DLD1 (cell line): ENCODE measurements at regions not wholly inside any gene's neighbourhood (a gene's known extent, or its start where the extent isn't known, plus 50 kb on each side); places are given as distances from the start of the nearest gene placed in this dataset.

ENCODE experiments used
- in situ Hi-C: cut with HindIII; loops from 2 replicates; pipeline ENCODE4 v1.10.0; 2017; ENCODE audit warnings: low sequenced_read_pairs

DNA sequence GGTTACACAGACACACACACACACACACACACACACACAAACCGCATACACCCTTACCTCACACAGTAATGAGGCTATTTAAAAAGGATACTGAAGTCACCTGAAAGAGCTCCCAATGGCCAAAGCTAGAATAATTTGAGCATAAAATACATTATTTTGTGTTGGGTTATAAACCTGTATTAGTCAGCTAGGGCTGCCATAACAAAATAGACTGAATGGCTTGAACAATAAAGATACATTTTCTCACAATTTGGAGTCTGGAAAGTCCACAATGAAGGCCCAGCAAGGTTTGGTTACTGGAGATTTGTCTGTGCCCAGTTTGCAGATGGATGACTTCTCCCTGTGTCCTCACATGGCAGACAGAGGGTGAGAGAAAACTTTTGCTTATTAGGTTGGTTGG is 605.4 kb upstream of the REG3G start:
- in situ Hi-C loops = no loop called here

GRCh38 chr2:78423631-78424030 is 601.9 kb upstream of the REG3G start:
- in situ Hi-C loops = no loop called here

- in situ Hi-C loops = no loop called here
These were observed 598.3 kb upstream of the REG3G start for GRCh38 chr2:78427170-78427569.

- in situ Hi-C loops = no loop called here
These were observed 594.3 kb upstream of the REG3G start for GRCh38 chr2:78431241-78431640.

DNA sequence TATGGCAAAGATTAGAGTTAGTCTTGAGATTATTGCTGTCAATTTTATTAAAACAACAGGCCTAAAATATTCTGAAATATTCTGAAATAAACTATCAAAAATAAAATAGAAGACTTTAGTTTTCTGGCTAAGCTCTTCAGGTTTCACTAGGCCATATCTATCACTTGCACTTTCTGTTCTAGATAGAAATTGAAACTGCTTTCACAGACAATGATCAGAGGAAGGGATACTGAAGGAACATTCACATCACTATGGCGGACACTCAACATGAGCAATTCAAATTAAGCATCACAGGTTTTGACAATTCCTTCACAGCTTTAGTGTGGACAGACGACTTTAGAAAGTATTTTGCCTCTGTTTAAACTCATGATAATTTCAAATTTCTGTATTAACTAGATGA is 586.4 kb upstream of the REG3G start:
- in situ Hi-C loops = no loop called here

DNA sequence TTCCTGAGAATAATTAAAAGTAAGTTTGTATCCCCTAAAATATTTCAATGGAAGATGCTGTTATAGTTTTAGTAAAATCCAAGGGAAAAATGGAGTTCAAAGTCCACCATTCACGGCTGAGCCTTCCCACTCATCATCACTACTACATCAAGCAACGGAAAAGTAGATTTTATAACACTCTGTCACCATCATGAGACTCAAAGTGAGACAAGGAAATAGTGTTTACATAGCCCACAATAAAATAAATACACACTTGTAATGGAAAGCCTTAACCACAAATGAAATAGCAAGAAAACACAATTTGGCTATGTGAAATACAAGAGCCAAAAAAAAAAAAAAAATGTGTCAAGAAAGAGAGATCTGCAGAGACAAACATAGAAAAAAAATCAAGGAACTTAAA is 569.9 kb upstream of the REG3G start:
- in situ Hi-C loops = no loop called here

DNA sequence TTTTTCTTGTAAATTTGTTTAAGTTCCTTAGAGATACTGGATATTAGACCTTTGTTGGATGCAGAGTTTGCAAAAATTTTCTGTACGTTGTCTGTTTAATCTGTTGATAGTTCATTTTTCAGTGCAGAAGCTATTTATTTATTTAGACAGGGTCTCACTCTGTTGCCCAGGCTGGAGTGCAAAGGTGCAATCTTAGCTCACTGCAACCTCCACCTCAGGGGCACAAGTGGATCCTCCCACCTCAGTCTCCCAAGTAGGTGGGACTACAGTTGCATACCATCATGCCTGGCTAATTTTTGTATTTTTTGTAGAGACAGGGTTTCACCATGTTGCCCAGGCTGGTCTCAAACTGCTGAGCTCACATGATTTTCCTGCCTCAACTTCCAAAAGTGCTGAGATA is 568.2 kb upstream of the REG3G start:
- in situ Hi-C loops = no loop called here

GRCh38 chr2:78465707-78466106 is 559.8 kb upstream of the REG3G start:
- in situ Hi-C loops = no loop called here

GRCh38 chr2:78476619-78477229 is 548.8 kb upstream of the REG3G start:
- in situ Hi-C loops = no loop called here

GRCh38 chr2:78486565-78486964 is 538.9 kb upstream of the REG3G start:
- in situ Hi-C loops = no loop called here

- in situ Hi-C loops = no loop called here
These were observed 527.4 kb upstream of the REG3G start for GRCh38 chr2:78498125-78498524.

GRCh38 chr2:78506301-78506700 is 519.2 kb upstream of the REG3G start:
- in situ Hi-C loops = no loop called here

DNA sequence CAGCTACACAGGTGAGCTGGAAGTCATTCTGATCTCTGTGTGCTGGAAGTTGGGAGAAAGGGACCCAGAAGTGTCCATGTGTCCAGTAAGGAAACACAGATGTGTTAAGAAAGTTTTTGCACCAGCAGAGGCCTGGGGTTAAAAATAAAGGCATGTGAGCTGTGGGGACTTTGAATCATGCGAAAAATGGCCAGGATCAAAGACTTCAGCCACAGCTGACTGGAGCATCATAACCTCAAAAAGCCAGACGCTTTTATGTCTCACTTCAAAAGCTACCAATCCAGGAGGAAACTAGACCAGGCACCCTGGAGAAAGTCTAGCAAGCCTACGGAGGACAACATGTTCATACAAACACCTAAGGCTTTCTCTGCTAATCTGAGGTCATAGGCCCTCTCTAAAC is 503.6 kb upstream of the REG3G start:
- in situ Hi-C loops = no loop called here

DNA sequence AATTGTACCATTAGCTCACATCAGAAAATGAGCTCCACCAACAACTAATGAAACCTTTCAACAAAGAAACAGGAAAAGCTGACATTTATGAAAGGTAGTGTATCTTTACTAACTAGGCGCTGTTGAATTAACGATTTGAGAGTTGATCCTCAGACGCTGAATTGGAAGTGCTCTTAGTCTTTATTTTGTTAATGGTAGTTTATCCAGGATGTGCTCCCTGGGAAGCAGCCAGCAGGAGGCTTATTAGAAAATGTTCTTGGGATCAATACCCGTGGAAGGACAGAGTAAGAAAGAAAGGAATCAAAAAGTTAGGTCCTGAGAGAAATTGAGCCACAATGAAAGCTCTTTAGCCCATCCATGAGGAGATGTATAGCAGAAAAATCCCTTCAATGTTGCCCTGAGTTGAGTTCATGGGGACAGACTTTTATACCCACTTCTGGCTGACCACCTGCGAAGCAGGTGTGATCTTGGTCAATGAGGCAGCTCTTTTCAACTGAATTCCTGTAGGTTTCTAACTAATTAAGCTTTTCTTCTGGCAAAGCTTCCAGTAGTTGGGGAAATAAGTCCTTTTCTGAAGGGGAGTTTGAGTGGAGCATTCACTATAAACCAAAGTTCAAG is 492.6 kb upstream of the REG3G start:
- in situ Hi-C loops = no loop called here

- in situ Hi-C loops = no loop called here
These were observed 490.1 kb upstream of the REG3G start for GRCh38 chr2:78535395-78535794.

DNA sequence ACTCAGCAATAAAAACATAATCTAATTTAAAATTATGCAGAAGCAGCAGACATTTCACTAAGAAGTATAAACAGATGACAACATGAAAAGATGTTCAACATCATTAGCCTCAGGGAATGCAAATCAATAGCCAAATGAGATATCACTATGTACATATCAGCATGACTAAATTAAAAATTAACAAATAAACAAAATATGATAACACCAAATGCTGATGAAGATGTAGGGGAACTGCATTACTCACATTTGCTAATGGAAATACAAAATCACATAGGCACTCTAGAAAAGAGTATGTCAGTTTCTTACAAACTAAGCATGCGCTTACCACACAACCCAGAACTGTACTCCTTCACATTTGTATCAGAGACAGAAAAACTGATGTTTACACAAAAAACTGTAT is 487.2 kb upstream of the REG3G start:
- in situ Hi-C loops = no loop called here

DNA sequence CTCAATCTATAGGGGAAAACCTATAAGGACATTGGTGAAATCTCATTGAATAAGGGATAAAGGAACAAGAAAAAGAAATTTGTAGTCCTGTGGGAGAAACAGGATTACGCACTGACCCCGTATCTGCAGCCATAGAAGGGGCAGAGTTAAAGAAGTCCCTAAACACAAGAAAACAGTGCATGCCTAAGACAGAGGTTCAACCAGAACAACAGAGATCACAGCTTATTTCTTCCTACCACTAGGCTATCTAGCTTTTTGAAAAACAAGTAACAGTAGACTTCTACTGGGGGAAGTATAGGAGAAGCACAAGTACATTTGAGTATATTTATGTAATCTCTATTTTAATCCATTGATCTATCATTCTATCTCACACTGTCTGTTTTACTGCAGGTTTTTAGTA is 485.2 kb upstream of the REG3G start:
- in situ Hi-C loops = no loop called here

DNA sequence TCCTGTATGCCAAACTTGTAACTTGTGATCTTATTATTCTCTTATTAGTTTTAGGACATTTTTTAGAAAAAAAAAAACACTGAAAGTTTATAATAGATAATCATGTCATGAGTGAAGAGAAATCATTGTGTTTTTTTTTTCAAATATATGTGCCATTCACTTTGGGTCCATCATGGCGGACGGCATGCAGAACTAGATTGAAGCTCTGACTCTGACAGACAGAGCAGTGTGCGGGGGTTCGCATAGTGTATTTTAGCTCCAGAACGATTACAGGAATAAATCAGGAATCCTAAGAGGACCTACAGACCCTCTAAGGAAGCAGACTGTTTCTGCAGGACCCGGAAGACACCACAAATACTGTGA is 484.4 kb upstream of the REG3G start:
- in situ Hi-C loops = no loop called here

GRCh38 chr2:78541451-78542267 is 483.8 kb upstream of the REG3G start:
- in situ Hi-C loops = no loop called here

- in situ Hi-C loops = no loop called here
These were observed 478.7 kb upstream of the REG3G start for GRCh38 chr2:78546843-78547242.

DNA sequence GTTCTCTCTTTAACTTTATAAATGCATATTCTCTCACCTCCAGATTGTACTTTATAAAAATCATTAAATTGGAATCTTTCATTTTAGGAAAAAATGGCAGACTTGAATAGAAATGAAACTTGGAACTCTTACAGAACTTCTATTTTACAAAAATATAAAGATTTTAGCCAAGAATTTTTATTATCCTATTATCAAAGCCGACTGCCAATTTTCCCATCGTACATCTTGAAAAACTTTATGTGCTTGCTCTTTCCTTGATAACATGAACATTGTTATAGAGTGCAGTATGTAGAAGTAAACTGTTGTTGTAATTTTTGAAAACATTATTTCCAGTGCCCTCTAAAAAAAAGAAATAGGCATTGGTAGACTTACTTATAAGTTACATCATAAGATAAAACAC is 475.7 kb upstream of the REG3G start:
- in situ Hi-C loops = no loop called here

DNA sequence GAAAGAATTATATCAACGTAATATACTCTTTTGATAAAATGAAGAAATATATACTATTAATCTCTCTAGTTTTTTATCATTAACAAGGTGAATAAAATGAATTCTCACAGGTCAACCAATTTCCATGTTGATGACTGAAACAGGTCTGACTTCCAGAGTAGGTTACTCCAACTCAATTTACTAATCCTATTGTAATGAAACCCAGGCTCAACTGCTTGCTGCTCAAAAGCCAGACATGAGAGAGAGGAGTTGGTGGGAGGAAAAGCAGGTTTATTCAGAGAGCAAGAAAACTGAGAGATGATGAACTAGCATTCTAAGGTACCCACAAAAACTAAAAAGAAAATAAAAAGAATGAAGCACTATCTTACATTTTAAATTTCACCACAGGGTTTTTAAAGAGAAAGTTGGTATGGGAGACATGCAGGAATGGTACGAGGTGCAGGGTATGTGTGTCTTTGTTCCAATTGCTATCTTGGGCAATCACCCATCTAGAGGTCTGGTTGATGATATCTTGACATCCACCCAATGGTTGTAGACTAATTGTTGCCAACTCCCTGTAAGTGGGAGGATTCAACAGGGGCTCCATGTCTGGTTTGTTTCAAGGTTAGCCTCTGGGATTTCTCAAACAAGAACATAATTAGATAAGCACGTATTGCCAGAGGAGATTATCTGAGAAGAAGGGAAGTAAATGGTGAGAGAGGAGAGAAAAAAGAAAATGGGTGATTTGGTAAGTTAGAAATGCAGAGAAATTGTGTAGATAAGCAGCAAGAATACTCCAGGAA is 471.4 kb upstream of the REG3G start:
- in situ Hi-C loops = no loop called here
